SW 1271 (cell line): ENCODE measurements at regions not wholly inside any gene's neighbourhood (a gene's known extent, or its start where the extent isn't known, plus 50 kb on each side); places are given as distances from the start of the nearest gene placed in this dataset.

Source experiments
- DNase-seq, 2 experiments: peaks; one replicate each; lab custom pipeline; 2025; lab: John Stamatoyannopoulos, UW

DNA sequence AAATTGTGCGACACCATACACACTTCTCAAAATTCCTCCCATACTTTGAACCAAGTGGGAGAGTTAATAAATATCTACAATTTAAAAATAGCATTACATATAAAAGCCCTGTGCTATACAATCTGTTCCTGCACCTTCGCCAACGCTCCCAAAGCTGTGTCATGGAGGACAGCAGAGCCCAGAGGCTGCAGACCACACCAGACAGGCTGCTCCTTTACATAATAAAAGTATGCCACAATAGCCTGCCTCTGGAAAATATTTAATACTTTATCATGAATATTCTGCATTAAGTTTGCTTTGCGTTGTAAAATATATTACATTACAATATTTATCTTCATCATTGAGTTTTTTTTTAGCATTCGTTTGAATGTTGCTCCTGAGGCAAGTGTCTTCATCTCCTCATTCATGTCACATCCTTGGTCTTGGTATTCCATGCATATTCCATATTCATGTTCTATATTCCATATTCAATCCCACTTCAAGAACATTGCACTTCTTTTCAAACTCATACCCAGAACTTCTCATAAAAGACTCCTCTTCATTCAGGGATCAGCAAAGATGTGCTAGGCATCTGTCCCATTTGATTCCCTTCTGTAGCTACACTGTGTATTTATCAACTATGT lies 663.9 kb downstream of the POM121L12 start:
- DNase-seq = no peak

DNA sequence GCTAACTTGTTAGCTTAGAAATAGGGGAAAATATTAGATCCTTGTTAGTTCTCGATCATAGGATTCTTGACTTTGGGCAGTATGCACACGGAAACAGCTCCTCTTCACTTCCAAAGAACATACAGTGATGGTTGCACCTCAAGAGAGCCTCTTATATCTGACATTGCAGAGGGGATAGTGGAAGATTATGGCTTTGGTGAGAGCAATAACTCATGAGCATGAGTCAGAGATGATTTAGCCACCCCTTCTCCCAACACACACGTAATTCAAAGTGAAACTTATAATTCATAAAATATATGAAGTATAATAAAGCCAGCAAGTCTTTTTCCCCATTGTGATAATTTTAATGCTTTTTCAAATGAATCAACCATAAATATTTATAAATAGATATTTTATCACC lies 683.7 kb downstream of the POM121L12 start:
- no peak for DNase-seq

DNA sequence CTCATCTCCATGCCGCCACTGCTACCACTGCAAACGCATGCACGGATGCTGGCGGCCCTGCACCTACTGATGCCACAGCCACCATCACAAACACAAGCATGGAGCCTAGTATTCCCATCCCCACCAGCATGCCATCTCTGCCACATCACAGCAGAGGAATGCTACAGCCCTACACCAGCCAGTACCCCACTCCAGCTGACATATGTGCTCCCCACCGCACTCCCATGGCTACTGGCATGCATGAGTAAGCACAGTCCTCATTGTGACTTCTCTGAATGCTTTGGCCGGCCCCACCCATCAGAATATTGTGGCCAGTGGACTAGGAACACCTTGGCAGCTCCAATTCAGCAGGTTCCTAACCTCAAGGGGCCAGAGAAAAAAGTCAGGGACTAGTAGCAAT lies 705.5 kb downstream of the POM121L12 start:
- no peak for DNase-seq

DNA sequence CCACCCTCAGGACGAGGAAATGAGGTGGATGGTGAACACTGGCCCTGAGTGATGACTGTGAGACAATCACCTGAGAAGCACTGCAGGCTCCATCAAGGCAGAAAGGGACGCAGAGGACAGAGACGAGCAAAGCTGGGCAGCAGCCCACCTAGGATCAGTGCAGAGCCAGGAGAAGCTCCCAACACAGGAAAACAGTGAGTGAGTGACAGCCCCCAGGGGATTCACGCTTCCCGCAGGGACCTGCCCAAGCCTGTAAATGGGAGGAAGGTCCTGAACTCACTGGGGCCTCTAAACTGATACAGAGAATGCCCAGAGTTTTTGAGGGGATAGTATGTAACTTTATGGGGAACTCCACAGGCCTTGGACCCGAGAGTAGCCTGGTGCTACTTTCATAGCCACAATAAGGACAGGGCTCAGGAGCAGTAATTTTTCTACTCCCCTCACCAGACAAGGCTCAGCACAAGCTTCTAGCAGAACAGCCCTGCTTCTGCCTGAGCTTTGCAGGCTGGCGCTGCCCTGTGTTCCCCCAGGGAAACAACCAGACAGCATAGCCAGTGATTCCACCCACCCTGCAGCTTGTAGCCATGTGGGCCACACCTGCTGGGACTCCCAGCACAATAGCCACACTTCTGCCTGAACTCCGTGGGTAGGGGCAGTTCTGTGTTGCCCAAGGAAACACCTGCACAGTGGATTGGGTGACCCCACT lies 708.4 kb downstream of the POM121L12 start:
- DNase-seq = no peak

DNA sequence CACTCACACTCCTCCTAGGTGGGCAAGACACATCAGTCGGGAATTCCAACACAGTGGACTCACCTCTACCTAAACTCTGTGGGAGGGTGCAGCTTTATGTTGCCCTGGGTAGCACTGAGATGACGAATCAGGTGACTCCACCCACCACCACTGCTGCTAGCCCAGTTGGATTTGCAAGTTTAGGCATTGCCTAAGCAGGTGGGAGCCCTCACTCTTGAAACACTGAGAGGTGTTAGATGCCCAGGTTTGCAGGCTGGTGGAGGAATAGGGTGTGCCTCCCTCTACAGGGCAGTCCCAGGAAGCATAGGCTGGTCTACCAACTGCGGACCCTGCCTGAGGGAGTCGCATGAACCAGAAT lies 708.9 kb downstream of the POM121L12 start:
- DNase-seq = no peak

DNA sequence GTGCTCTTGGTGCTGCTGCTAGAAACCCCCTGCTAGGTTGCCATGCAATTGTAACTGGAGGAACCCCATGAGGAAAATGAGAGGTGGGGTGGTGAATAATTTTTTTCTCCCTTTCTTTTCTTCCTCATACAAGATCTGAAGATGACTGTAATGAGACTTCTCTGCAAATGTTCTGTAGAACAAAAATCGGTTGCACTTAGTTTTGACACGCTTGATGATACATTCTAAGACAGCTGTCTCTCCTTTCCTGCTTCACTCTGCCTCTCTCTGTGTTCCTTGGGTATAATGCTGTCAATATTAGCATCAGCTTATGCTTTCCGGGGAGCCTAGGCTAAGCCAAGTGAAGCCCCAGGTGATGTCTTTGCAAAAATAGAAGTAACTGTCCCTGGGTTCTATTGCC lies 721.5 kb downstream of the POM121L12 start:
- DNase-seq = no peak

DNA sequence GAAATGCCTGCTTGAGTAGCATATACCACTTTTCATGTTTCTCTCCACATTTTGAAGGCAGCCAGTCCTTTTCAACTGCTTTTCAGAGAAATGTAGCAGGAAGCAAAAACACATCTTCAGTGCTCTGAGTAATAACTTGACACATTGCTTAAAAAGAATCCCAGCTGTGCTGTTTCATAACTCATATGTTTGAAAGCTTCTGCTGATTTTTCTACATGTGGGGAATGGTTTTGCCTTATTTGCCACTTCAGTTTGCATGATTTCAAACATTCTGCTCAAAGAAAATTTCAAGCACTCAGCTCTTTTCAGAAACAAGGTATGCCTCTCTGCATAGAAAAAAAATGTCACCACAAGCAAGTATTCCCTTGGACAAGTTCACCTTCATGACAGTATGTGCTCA lies 732.8 kb downstream of the POM121L12 start:
- DNase-seq = no peak

DNA sequence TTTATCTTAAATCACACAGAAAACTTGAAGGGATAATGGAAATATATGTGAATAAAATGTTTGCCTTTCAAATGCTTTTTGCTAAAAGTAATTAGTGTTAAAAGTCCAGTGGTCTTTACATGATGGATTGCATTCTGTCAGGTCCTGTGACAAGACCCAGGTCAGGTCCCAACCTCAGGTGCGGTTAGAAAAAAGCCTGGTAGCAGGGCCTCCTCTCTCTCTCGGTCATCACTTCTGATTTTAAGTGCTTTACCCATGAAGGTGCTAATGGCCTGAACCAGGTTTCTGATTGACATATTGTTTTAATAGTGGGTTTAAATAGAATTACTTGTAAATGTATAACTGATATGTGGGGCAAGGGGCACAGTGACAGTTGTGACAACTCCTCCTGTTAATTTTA lies 736.3 kb downstream of the POM121L12 start:
- DNase-seq = no peak

DNA sequence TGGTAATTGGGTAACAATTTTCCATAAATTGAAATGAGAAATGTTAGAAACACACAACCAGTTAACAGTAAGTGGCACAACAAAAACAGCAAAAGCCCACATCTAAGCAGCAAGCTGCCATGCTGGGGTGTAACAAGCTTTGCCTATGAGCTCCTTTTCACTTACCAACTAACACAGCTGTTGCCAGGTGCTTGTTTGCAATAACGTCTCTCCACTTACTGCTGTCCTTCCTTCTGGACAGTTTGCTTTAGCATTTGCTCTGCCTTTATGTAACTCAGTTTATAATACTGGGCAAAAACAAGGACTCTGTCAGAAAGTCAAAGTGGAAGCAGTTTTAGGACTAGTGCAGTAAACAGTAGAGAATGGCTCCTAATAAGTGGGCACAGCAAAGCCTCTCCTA lies 740.9 kb downstream of the POM121L12 start:
- no peak for DNase-seq

DNA sequence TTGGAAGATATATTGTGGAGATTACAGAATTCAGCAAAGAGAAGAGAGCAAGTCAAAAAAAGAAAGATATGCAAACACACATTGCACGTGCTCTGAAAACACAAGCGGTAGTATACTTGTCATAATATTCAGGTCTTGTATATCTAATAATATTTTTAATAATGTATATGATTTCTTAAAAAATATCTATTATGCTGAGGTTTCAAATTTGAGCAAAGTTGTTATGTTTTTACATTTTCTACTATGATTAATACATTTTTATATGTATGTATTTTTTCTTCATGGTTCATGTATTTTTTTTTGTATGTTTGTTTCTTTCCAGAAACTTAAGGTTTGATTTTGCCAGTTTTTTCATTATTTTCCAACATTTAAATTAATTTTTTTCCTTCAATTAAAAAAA lies 752.4 kb upstream of the VSTM2A start:
- DNase-seq = no peak

DNA sequence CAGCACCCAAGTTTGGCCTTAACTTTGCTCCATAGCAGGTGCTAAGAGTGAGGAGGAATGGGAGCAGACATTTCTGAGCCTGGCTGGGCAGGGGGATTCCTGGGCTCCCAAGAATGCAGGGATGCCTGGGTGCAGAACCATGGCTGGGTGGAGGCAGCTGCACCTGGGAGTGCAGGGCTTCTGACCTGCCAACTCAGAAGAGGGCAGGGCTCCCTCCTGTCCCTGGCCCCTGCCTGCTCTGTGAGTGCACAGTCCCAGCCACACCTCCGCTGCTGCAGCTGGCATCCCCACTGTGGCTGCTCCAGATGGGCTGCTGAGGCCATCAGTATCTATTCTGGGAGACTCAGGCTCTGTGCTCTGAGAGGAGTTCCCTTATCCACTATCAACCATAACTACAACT lies 747.4 kb upstream of the VSTM2A start:
- no peak for DNase-seq

DNA sequence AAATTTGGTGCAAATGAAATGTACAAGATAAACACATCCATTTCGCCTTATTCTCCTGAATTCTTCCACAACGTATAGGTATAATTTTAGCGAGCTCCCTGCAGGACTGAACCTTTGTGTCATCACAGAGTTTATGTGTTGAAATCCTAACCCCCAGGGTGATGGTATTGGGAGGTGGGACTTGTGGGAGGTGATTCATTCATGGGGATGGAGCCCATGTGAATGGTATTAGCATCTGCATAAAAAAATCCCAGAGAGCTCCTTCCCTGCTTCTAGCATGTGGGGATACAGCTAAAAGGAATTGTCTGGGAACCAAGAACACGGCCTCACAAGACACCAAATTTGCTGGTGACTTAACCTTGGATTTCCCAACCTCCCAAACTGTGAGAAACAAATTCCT lies 741.4 kb upstream of the VSTM2A start:
- no peak for DNase-seq

DNA sequence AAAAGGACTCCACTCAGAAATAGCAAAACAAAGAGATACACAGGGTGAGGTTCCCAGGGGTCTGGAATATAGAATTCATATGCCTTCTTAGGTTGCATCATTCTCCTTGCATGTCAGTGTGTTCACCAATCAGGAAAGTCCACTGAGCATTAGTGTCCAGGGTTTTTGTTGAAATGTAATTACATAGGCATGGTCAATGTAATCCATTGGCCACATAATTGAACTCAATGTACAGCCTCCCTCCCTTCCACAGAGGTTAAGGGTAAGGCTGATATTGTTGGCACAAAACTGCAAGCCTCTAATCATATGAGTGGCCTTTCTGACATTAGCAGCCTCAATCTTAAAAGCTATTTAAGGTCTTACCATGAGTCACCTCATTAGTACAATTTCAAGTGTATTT lies 736.1 kb upstream of the VSTM2A start:
- DNase-seq = no peak

DNA sequence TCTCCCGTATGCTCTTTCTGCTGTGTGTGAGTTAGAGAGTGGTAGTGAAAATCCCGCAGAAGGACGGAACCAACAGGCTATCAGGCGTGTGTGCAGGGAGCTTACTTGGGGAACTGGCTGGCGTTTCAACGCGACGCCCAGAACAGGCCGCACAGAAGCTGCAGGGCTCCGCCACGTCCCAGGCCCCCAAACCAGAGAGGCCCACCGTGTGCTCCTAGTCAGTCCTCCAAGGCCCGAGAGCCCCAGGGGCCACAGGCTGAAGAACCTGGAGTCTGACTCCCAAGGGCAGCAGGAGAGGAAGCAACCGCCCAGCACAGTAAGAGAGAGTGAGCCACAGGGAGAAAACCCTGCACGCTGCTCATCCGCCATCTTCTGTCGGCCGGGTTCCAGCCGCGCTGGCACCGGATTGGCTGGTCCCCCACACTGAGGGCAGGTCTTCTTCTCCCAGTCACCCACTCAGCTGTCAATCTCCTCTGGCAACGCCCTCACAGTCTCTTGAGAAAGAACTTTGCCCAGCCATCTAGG lies 730.6 kb upstream of the VSTM2A start:
- DNase-seq = no peak

DNA sequence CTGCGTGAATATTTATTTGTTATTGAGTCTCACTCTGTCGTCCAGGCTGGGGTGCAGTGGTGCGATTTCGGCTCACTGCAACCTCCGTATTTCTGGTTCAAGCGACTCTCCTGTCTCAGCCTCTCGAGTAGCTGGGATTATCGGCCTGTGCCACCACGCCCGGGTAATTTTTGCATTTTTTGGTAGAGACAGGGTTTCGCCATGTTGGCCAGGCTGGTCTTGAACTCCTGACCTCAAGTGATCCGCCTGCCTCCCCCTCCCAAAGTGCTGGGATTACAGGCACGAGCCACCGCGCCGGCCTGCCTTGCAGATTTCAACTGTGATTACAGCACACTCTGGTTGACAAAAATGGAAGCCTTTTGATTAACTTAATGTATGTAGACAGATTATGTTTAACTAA lies 730.0 kb upstream of the VSTM2A start:
- no peak for DNase-seq

DNA sequence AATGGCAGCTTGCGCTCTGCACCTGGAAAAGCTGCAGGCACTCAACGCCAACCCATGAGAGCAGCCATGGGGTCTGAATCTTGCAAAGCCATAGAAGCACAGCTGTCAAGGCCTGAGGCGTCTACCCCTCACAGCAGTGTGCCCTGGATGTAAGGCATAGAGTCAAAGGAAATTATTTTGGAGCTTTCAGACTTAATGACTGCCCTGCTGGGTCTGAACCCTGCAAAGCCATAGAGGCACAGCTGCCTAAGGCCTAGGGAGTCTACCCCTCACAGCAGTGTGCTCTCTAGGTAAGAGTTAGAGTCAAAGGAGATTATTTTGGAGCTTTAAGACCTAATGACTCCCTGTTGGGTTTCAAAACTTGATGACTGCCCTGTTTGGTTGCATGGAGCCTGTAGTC lies 706.9 kb upstream of the VSTM2A start:
- no peak for DNase-seq

DNA sequence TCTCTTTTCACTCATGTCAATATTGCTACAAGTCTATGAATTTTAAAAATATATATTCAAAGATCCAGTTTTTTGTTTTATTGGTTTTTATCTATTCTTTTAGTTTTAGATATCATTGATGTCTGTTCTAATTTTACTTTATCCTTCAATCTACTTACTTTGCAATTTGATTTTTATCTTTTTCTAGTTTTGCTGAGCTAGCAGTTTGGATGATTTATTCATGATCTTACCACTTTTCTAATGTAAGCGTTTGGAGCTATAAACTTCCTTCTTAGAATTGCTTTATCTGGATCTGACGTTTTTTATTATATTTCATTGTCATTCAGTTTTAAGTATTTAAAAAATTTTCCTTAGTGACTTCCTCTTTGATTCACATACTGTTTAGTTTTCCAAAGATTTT lies 664.5 kb upstream of the VSTM2A start:
- DNase-seq = no peak

DNA sequence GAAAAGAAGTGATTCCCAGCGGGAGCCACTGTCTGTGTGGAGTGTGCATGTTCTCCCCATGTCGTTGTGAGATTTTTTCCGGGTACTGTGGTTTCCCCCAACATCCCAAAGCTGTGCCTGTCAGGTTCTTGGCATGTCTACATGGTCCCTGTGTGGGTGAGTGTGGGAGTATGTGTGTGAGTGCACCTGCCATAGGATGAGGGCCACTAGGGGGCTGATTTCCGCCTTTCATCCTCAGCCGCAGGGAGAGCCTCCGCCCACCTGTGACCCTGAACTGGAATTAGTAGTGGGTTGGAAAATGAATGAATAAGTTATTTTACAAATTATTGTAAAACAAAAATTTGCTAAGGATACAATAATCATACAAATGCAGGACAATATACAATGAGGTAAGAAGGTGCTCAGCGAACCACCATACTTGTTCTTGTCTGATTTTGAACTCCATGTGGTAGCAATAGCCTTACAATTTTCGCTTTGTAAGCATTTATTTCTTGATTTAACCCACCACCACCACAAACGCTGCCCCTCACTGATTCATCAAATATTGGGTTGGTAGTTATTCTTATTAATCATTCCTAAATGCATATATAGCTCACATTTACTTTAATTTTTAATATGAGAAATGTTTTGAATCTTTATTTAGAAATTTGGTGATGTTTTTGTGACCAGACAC lies 641.2 kb upstream of the VSTM2A start:
- no peak for DNase-seq

DNA sequence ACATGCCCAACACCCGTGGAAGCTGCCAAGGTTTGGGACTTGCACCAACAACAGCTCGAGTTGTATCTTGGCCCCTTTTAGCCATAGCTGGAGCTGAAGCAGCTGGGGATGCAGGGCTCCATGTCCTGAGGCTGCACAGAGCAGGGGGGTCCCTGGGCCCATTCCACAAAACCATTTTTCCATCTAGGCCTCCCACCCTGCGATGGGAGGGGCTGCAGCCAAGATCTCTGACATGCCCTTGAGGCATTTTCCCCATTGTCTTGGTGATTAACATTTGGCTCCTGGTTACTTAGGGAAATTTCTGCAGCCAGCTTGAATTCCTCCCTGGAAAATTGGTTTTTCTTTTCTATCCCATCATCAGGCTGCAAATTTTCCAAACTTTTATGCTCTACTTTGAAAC lies 637.8 kb upstream of the VSTM2A start:
- no peak for DNase-seq

DNA sequence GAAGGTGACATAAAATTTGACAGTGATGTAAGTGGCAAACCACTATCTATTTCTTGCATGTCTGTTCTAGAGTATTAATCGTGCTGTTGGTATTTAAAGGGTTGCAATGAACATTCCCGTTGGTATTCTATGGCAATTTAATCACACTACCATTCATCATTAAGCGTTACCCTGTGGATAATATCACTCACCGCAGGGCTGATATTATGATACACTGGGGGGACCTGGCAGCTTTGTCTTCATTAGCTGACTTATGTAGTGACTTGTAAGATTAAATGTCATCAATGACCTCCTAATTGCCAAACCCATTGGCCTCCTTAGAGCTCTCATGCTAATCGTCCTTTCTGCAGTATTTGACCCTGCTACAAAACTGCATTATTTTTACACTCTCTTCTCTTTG lies 624.5 kb upstream of the VSTM2A start:
- no peak for DNase-seq

DNA sequence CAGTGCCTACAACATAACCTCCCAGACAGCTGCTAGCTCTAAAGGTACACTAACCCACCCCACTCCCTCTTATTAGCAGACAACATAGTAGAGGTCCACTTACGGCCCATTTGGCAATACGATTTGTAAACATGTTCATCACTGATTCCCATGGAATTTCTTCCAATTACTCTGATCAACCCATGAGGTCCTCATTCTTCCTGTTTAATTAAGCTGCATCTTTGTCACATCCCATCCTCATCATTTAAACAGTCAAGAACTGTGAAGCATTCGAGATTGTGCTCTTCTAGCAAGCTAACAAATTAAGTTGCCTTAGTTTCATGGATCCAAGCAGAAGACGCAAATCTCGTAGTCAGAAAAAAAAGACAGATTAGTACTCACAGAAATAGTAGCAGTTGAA lies 622.2 kb upstream of the VSTM2A start:
- no peak for DNase-seq

DNA sequence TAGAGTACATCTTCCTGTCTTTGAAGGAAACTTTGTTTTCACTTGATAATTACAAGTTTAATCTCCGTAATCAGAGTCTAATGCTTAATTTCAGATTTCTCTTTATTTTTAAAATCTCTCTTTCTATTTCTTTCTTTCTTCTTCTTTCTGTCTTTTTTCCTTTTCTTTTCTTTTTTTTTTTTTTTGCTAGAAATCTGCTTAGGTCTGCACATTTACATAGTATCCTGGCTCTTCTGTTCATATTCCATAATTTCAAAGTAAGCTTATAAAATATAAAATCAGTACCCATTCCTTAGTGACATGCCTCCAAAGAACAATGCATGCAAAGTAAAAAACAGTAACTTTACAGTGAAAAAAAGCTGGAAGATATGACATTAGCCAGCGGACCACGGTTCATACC lies 601.7 kb upstream of the VSTM2A start:
- DNase-seq = no peak

DNA sequence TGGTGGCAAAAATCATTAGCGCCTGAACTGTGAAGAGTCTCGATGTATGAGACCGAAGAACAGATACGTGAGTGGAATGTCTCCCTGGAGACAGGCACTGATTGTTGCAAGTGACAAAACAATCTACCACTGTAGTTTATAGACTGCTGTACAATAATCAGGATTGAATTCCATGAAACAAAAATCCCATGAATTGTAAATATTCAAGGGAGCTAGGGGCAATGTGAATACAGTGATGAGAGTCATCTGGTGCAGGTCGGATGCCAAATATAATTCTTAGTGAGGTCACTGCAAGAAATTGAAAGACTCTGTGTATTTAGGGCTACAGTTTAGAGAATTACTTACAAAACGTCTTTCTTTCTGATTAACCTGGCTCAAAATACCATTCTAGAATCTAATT lies 594.4 kb upstream of the VSTM2A start:
- DNase-seq = no peak

DNA sequence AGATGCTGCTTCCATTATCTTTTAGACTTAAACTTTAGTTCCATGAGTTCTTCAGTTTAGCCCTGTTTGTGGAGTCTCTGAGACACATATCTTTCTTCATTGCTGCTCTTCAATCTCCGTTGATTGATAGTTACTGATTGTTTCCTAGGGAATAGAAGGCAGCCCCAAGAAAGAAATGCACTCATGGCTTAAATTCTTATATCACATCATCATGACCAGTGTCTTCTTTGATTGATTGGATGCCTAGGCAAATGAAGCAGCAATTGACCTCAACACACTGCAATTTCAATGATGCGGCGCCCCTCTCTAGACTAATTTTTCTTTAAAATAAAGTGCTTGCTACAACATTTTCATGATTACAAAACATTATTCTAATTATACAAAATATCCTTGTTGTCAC lies 576.5 kb upstream of the VSTM2A start:
- no peak for DNase-seq
